C4-2B (cell line): ENCODE measurements at regions not wholly inside any gene's neighbourhood (a gene's known extent, or its start where the extent isn't known, plus 50 kb on each side); places are given as distances from the start of the nearest gene placed in this dataset.

ENCODE experiments used
- H3K27ac ChIP-seq: fragments of 450-650 bp; 2 replicates; pipeline ENCODE4 v1.5.1; 2017
- ZFX ChIP-seq: fragments of 450-650 bp; IDR thresholded peaks from 2 replicates; pipeline ENCODE4 v1.6.1; 2017
- TF ChIP-seq, protein P1 (sequence below): fragments of 450-650 bp; conservative IDR thresholded peaks from 2 replicates; pipeline ENCODE4 v1.5.1; 2017; ENCODE audit warnings: mild to moderate bottlenecking

GRCh38 chr9:7408845-7409244 lies 390.7 kb downstream of the DMAC1 start:
- H3K27ac ChIP-seq = no peak overlapping the region
- no peak for TF ChIP-seq ZFX
- TF ChIP-seq, protein P1, sequence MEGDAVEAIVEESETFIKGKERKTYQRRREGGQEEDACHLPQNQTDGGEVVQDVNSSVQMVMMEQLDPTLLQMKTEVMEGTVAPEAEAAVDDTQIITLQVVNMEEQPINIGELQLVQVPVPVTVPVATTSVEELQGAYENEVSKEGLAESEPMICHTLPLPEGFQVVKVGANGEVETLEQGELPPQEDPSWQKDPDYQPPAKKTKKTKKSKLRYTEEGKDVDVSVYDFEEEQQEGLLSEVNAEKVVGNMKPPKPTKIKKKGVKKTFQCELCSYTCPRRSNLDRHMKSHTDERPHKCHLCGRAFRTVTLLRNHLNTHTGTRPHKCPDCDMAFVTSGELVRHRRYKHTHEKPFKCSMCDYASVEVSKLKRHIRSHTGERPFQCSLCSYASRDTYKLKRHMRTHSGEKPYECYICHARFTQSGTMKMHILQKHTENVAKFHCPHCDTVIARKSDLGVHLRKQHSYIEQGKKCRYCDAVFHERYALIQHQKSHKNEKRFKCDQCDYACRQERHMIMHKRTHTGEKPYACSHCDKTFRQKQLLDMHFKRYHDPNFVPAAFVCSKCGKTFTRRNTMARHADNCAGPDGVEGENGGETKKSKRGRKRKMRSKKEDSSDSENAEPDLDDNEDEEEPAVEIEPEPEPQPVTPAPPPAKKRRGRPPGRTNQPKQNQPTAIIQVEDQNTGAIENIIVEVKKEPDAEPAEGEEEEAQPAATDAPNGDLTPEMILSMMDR = no peak

DNA sequence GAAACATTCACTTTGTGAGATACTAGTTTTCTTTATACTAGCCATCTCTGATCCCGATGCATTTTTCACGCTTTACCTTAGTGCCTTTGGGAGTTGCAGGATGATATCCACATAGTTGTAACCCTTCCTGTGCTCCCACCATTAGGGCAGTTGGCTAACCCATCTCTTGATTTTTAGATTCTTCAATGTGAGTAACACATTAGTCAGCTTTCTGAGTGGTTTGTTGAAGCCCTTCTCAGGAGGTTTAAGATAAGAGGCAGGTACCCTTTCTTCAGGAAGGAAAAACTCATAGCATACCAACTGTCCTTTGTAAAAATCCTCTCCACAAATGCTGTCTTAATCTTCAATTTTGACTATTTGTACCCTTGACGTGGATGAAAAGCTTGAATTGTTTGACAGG lies 392.3 kb downstream of the DMAC1 start:
- H3K27ac ChIP-seq = no peak overlapping the region
- no peak for TF ChIP-seq ZFX
- TF ChIP-seq, protein P1 = no peak

DNA sequence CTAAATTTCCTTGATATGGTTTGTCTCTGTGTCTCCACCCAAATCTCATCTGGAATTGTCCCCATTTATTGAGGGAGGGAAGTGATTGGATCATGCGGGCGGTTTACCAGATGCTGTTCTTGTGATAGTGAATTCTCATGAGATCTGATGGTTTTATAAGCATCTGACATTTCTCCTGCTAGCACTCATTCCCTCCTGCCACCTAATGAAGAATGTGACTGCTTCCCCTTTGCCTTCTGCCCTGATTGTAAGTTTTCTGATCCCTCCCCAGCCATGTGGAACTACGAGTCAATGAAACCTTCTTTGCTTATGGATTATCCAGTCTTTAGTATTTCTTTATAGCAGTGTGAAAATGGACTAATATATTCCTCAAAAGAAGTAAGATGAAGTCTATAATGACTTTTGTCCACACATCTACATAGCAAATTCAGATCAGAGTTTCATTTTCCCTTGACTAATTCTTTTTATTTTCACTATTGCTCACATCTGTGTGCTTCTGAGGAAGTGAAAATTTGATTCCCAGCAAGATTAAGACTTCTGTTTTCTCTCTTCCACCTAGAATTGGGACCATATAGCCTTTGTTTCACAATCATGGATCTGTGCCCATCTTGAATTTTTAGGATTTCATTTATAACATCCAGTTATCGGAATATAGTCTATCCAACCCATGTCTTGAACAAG lies 393.5 kb downstream of the DMAC1 start:
- no peak overlapping the region for H3K27ac ChIP-seq
- TF ChIP-seq, protein P1 = no peak
- TF ChIP-seq ZFX = no peak

DNA sequence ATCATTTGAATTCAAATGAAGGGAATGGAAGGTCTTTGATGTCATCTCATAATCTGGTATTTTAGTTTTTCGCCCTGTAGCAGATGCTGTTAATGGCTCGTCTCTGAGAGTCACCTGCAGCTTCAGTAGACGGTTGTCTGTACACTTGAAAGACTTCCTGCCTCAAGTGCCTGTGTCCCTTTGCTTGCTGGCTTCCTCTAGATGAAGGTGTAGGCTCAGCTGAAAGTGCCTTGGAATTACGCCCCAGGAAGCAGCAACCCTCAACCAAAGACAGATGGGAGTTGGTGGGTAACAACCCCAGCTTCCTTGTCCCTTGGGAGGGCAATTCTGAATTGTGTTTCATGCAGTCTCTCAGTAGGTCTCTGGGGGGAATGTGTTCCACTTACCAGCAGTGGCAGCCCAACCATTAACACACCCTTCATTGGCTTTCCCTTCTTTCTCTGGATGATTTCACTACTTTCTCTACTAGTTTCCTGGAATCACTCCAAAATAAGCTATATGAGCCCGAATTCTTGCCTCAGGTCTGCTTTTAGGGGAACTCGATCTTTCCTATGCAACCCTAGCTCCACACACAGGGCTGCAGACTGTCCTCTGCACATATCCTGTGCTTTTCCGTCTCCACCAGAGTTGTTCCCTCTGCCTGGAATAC lies 395.6 kb downstream of the DMAC1 start:
- TF ChIP-seq ZFX = no peak
- TF ChIP-seq, protein P1 = no peak
- H3K27ac ChIP-seq = no peak overlapping the region

- no peak for TF ChIP-seq ZFX
- TF ChIP-seq, protein P1 = no peak
- no peak overlapping the region for H3K27ac ChIP-seq
Observed at GRCh38 chr9:7403028-7403389, 396.6 kb downstream of the DMAC1 start.

GRCh38 chr9:7402334-7403027 lies 397.1 kb downstream of the DMAC1 start:
- TF ChIP-seq ZFX = no peak
- TF ChIP-seq, protein P1 = peak; percentile 45
- H3K27ac ChIP-seq = no peak overlapping the region

DNA sequence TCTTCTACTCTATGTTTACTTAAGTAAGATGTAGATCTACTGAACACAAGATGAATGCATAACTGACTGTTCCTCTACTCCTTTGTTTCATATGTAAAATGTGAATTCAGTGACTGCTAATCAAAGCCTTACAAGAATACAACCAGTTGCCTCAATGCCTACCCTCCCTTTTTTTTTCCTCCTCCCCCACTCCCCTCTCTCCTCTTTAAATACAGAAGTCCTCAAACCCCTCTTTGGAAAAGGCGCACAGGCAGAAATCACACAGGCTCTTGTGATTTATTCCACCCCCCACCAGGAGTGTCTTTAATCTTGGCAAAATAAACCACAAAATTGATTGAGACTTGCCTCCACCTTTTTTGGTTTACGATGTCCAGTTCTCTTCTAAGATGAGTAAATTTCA lies 398.5 kb downstream of the DMAC1 start:
- no peak overlapping the region for H3K27ac ChIP-seq
- no peak for TF ChIP-seq ZFX
- TF ChIP-seq, protein P1 = no peak
